Fibroblast of skin of left quadriceps (primary cell): ENCODE measurements at regions not wholly inside any gene's neighbourhood (a gene's known extent, or its start where the extent isn't known, plus 50 kb on each side); places are given as distances from the start of the nearest gene placed in this dataset.
"Not testable (repeated sequence)": the region's sequence is repeated elsewhere in the genome, so short reads cannot be mapped to it uniquely, and the experiment has no call there.

Source experiments
- DNase-seq, 2 experiments: peaks; one replicate each; pipeline ENCODE4 v3.0.0-alpha.2; 2013; ENCODE audit warnings: low read depth in 2 of 2

GRCh38 chr11:121904148-121904547 is 211.9 kb downstream of the BLID start:
- DNase-seq: no peak

GRCh38 chr11:121901886-121902285 is 214.1 kb downstream of the BLID start:
- DNase-seq: no peak

GRCh38 chr11:121901417-121901816 is 214.6 kb downstream of the BLID start:
- DNase-seq: not testable (repeated sequence)

GRCh38 chr11:121899520-121899919 is 216.5 kb downstream of the BLID start:
- DNase-seq: no peak

GRCh38 chr11:121898903-121899302 is 217.1 kb downstream of the BLID start:
- no peak for DNase-seq

GRCh38 chr11:121895919-121896318 is 220.1 kb downstream of the BLID start:
- DNase-seq: peak; percentile 65 to 67

- no peak for DNase-seq
Observed at GRCh38 chr11:121894581-121894980, 221.4 kb downstream of the BLID start.

- no peak for DNase-seq
Observed at GRCh38 chr11:121892863-121893262, 223.2 kb downstream of the BLID start.

GRCh38 chr11:121892131-121892681 is 223.8 kb downstream of the BLID start:
- DNase-seq: peak; percentile 67 to 73

- DNase-seq: no peak
Observed at GRCh38 chr11:121890946-121891515, 225.0 kb downstream of the BLID start.

GRCh38 chr11:121890377-121890776 is 225.6 kb downstream of the BLID start:
- peak; percentile 93 to 94 for DNase-seq

GRCh38 chr11:121889931-121890330 is 226.1 kb downstream of the BLID start:
- DNase-seq: no peak

- DNase-seq: no peak
Observed at GRCh38 chr11:121889186-121889585, 226.8 kb downstream of the BLID start.

GRCh38 chr11:121887976-121888557 is 227.9 kb downstream of the BLID start:
- DNase-seq: no peak

- DNase-seq: no peak
Observed at GRCh38 chr11:121887569-121887968, 228.4 kb downstream of the BLID start.

GRCh38 chr11:121886996-121887395 is 229.0 kb downstream of the BLID start:
- DNase-seq: no peak

- DNase-seq: no peak
Observed at GRCh38 chr11:121886005-121886734, 229.8 kb downstream of the BLID start.

- no peak for DNase-seq
Observed at GRCh38 chr11:121884626-121885025, 231.4 kb downstream of the BLID start.

- peak; percentile 68 to 71 for DNase-seq
Observed at GRCh38 chr11:121881806-121882205, 234.2 kb downstream of the BLID start.

GRCh38 chr11:121877152-121877551 is 238.9 kb downstream of the BLID start:
- no peak for DNase-seq

GRCh38 chr11:121873766-121874165 is 242.2 kb downstream of the BLID start:
- DNase-seq: no peak

GRCh38 chr11:121872356-121872755 is 243.7 kb downstream of the BLID start:
- DNase-seq: no peak
